WTC11 (cell line): ENCODE measurements at regions not wholly inside any gene's neighbourhood (a gene's known extent, or its start where the extent isn't known, plus 50 kb on each side); places are given as distances from the start of the nearest gene placed in this dataset.

Experiments
- ATAC-seq: fragments of 200-7000 bp; cut with Tn5 transposase; 2 replicates; pipeline ENCODE4 v1.10.0; 2021; ENCODE audit warnings: mild to moderate bottlenecking, moderate library complexity
- CTCF ChIA-PET: fragments of 300-600 bp; sonication (Branson Sonifier 250); formaldehyde crosslinking; loops from one replicate; lab custom pipeline; 2021; ENCODE audit warnings: antibody characterized with exemption; lab: Charles Lee
- POLR2A ChIA-PET: fragments of 350-600 bp; sonication (Branson Sonifier 250); formaldehyde crosslinking; loops from one replicate; lab custom pipeline; 2021; ENCODE audit warnings: antibody characterized with exemption; lab: Charles Lee
- DNase-seq: peaks from one replicate; pipeline ENCODE4 v3.0.0; 2021; ENCODE audit warnings: low spot score
- H3K27ac Mint-ChIP-seq: 2 replicates; pipeline ENCODE4 v1.8.0; 2021; ENCODE audit warnings: mixed read lengths
- H3K27me3 Mint-ChIP-seq: 2 replicates; pipeline ENCODE4 v1.8.0; 2021; ENCODE audit warnings: low read depth, mild to moderate bottlenecking, moderate library complexity, mixed read lengths
- H3K36me3 Mint-ChIP-seq: 2 replicates; pipeline ENCODE4 v1.8.0; 2021; ENCODE audit warnings: mixed read lengths
- H3K4me1 Mint-ChIP-seq: 2 replicates; pipeline ENCODE4 v1.8.0; 2022; ENCODE audit warnings: mixed read lengths
- H3K4me3 Mint-ChIP-seq: 2 replicates; pipeline ENCODE4 v1.8.0; 2021; ENCODE audit warnings: mild to moderate bottlenecking, moderate library complexity, mixed read lengths
- H3K9me3 Mint-ChIP-seq: 2 replicates; pipeline ENCODE4 v1.8.0; 2021; ENCODE audit warnings: mixed read lengths
- ESRRA ChIP-seq: sonication (generic); formaldehyde crosslinking; IDR thresholded peaks from 2 replicates; pipeline ENCODE4 v1.8.1; 2022; ENCODE audit warnings: mild to moderate bottlenecking, missing genetic modification reagents, borderline replicate concordance
- FOXK1 ChIP-seq: sonication (generic); formaldehyde crosslinking; IDR thresholded peaks from 2 replicates; pipeline ENCODE4 v1.8.0; 2022; ENCODE audit warnings: mild to moderate bottlenecking, moderate library complexity, missing genetic modification reagents
- KAT7 ChIP-seq: sonication (generic); formaldehyde crosslinking; IDR thresholded peaks from 2 replicates; pipeline ENCODE4 v1.8.1; 2023; ENCODE audit warnings: missing genetic modification reagents, mild to moderate bottlenecking, borderline replicate concordance
- PRRX2 ChIP-seq: fragments of 250-450 bp; sonication (Bioruptor Pico); IDR thresholded peaks from 2 replicates; pipeline ENCODE4 v1.8.0; 2021; ENCODE audit warnings: mild to moderate bottlenecking
- SMAD4 ChIP-seq: sonication (generic); formaldehyde crosslinking; IDR thresholded peaks from 2 replicates; pipeline ENCODE4 v1.8.0; 2022; ENCODE audit warnings: mild to moderate bottlenecking, missing genetic modification reagents
- SOX15 ChIP-seq: fragments of 250-450 bp; sonication (Bioruptor Pico); IDR thresholded peaks from 2 replicates; pipeline ENCODE4 v1.9.0; 2021; ENCODE audit warnings: mild to moderate bottlenecking
- SP1 ChIP-seq: sonication (generic); formaldehyde crosslinking; conservative IDR thresholded peaks from 2 replicates; pipeline ENCODE4 v1.8.1; 2022; ENCODE audit warnings: missing genetic modification reagents
- ZNF263 ChIP-seq: sonication (generic); formaldehyde crosslinking; IDR thresholded peaks from 2 replicates; pipeline ENCODE4 v1.8.1; 2022; ENCODE audit warnings: low read depth, mild to moderate bottlenecking, moderate library complexity, missing genetic modification reagents
- ZNF317 ChIP-seq: sonication (generic); formaldehyde crosslinking; IDR thresholded peaks from 2 replicates; pipeline ENCODE4 v1.8.1; 2023; ENCODE audit warnings: low read depth, mild to moderate bottlenecking, moderate library complexity, missing genetic modification reagents, borderline replicate concordance
- ZNF416 ChIP-seq: fragments of 250-450 bp; sonication (Bioruptor Pico); IDR thresholded peaks from 2 replicates; pipeline ENCODE4 v1.9.0; 2021; ENCODE audit warnings: mild to moderate bottlenecking, inconsistent platforms
- TF ChIP-seq, protein P1 (sequence below): sonication (generic); formaldehyde crosslinking; IDR thresholded peaks from 2 replicates; pipeline ENCODE4 v1.8.1; 2022; ENCODE audit warnings: low read depth, missing genetic modification reagents, borderline replicate concordance
- TF ChIP-seq, protein P2 (sequence below): sonication (generic); formaldehyde crosslinking; IDR thresholded peaks from 2 replicates; pipeline ENCODE4 v1.8.0; 2023; ENCODE audit warnings: missing genetic modification reagents, mild to moderate bottlenecking, borderline replicate concordance
- TF ChIP-seq, protein P3 (sequence below): sonication (generic); formaldehyde crosslinking; IDR thresholded peaks from 2 replicates; pipeline ENCODE4 v1.8.1; 2023; ENCODE audit warnings: mild to moderate bottlenecking, missing genetic modification reagents, moderate library complexity
- TF ChIP-seq, protein P4 (sequence below): sonication (generic); formaldehyde crosslinking; IDR thresholded peaks from 2 replicates; pipeline ENCODE4 v1.8.0; 2022; ENCODE audit warnings: mild to moderate bottlenecking, missing genetic modification reagents
- TF ChIP-seq, protein P5 (sequence below): sonication (generic); formaldehyde crosslinking; IDR thresholded peaks from 2 replicates; pipeline ENCODE4 v1.8.1; 2022; ENCODE audit warnings: mild to moderate bottlenecking, moderate library complexity, missing genetic modification reagents
- TF ChIP-seq, protein P6 (sequence below): fragments of 250-450 bp; sonication (Bioruptor Pico); IDR thresholded peaks from 2 replicates; pipeline ENCODE4 v1.8.0; 2021; ENCODE audit warnings: mild to moderate bottlenecking
- TF ChIP-seq, protein P7 (sequence below): sonication (generic); formaldehyde crosslinking; IDR thresholded peaks from 2 replicates; pipeline ENCODE4 v1.8.1; 2023; ENCODE audit warnings: mild to moderate bottlenecking, missing genetic modification reagents, moderate library complexity

DNA sequence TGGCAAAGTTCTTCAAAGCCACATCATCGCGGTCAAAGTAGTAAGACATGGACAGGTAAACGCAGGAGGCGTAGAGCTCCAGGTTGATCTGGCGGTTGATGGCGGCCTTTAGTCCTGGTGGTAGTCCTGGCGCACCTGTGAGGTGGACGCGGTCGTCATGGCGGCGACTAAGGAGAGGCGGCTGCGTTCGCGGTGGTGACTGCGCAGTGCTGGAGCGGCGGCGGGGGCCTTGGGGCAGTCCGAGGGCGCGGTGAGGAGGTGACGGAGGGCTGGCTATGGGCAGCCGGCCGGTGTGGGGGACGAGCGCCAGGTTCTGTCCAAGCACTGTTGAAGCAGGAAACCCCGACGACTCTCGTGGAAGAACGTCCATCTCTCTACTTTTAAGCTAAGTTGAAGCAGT is 136.8 kb downstream of the BASP1 start:
- no peak for ATAC-seq
- TF ChIP-seq, protein P1, sequence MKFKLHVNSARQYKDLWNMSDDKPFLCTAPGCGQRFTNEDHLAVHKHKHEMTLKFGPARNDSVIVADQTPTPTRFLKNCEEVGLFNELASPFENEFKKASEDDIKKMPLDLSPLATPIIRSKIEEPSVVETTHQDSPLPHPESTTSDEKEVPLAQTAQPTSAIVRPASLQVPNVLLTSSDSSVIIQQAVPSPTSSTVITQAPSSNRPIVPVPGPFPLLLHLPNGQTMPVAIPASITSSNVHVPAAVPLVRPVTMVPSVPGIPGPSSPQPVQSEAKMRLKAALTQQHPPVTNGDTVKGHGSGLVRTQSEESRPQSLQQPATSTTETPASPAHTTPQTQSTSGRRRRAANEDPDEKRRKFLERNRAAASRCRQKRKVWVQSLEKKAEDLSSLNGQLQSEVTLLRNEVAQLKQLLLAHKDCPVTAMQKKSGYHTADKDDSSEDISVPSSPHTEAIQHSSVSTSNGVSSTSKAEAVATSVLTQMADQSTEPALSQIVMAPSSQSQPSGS (CRISPR knock-in tag), result no peak
- TF ChIP-seq SP1 (CRISPR knock-in tag) (no peak), SOX15 (CRISPR knock-in tag) (no peak), ZNF416 (CRISPR knock-in tag) (no peak), PRRX2 (CRISPR knock-in tag) (no peak), SMAD4 (no peak), ZNF263 (CRISPR knock-in tag) (no peak), KAT7 (CRISPR knock-in tag) (no peak)
- TF ChIP-seq, protein P2, sequence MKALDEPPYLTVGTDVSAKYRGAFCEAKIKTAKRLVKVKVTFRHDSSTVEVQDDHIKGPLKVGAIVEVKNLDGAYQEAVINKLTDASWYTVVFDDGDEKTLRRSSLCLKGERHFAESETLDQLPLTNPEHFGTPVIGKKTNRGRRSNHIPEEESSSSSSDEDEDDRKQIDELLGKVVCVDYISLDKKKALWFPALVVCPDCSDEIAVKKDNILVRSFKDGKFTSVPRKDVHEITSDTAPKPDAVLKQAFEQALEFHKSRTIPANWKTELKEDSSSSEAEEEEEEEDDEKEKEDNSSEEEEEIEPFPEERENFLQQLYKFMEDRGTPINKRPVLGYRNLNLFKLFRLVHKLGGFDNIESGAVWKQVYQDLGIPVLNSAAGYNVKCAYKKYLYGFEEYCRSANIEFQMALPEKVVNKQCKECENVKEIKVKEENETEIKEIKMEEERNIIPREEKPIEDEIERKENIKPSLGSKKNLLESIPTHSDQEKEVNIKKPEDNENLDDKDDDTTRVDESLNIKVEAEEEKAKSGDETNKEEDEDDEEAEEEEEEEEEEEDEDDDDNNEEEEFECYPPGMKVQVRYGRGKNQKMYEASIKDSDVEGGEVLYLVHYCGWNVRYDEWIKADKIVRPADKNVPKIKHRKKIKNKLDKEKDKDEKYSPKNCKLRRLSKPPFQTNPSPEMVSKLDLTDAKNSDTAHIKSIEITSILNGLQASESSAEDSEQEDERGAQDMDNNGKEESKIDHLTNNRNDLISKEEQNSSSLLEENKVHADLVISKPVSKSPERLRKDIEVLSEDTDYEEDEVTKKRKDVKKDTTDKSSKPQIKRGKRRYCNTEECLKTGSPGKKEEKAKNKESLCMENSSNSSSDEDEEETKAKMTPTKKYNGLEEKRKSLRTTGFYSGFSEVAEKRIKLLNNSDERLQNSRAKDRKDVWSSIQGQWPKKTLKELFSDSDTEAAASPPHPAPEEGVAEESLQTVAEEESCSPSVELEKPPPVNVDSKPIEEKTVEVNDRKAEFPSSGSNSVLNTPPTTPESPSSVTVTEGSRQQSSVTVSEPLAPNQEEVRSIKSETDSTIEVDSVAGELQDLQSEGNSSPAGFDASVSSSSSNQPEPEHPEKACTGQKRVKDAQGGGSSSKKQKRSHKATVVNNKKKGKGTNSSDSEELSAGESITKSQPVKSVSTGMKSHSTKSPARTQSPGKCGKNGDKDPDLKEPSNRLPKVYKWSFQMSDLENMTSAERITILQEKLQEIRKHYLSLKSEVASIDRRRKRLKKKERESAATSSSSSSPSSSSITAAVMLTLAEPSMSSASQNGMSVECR, result no peak
- TF ChIP-seq, protein P3, sequence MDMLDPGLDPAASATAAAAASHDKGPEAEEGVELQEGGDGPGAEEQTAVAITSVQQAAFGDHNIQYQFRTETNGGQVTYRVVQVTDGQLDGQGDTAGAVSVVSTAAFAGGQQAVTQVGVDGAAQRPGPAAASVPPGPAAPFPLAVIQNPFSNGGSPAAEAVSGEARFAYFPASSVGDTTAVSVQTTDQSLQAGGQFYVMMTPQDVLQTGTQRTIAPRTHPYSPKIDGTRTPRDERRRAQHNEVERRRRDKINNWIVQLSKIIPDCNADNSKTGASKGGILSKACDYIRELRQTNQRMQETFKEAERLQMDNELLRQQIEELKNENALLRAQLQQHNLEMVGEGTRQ (CRISPR knock-in tag), result no peak
- TF ChIP-seq, protein P4, sequence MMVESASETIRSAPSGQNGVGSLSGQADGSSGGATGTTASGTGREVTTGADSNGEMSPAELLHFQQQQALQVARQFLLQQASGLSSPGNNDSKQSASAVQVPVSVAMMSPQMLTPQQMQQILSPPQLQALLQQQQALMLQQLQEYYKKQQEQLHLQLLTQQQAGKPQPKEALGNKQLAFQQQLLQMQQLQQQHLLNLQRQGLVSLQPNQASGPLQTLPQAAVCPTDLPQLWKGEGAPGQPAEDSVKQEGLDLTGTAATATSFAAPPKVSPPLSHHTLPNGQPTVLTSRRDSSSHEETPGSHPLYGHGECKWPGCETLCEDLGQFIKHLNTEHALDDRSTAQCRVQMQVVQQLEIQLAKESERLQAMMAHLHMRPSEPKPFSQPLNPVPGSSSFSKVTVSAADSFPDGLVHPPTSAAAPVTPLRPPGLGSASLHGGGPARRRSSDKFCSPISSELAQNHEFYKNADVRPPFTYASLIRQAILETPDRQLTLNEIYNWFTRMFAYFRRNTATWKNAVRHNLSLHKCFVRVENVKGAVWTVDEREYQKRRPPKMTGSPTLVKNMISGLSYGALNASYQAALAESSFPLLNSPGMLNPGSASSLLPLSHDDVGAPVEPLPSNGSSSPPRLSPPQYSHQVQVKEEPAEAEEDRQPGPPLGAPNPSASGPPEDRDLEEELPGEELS, result no peak
- TF ChIP-seq, protein P5, sequence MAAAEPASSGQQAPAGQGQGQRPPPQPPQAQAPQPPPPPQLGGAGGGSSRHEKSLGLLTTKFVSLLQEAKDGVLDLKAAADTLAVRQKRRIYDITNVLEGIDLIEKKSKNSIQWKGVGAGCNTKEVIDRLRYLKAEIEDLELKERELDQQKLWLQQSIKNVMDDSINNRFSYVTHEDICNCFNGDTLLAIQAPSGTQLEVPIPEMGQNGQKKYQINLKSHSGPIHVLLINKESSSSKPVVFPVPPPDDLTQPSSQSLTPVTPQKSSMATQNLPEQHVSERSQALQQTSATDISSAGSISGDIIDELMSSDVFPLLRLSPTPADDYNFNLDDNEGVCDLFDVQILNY (CRISPR knock-in tag), result no peak
- TF ChIP-seq, protein P6, sequence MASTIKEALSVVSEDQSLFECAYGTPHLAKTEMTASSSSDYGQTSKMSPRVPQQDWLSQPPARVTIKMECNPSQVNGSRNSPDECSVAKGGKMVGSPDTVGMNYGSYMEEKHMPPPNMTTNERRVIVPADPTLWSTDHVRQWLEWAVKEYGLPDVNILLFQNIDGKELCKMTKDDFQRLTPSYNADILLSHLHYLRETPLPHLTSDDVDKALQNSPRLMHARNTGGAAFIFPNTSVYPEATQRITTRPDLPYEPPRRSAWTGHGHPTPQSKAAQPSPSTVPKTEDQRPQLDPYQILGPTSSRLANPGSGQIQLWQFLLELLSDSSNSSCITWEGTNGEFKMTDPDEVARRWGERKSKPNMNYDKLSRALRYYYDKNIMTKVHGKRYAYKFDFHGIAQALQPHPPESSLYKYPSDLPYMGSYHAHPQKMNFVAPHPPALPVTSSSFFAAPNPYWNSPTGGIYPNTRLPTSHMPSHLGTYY (CRISPR knock-in tag), result no peak
- TF ChIP-seq, all 79 proteins: peak for 0
- no peaks in the 10 kb centered on the region for H3K27me3 Mint-ChIP-seq
- no peak for DNase-seq
- no peak overlapping the region for H3K27ac Mint-ChIP-seq
- peaks cover 8% of the 10 kb centered on the region for H3K36me3 Mint-ChIP-seq
- CTCF ChIA-PET, result no interaction called here
- peaks cover 20% of the 10 kb centered on the region for H3K9me3 Mint-ChIP-seq
- H3K4me1 Mint-ChIP-seq, result peaks cover 18% of the 10 kb centered on the region
- POLR2A ChIA-PET, result no interaction called here
- no peak overlapping the region for H3K4me3 Mint-ChIP-seq

DNA sequence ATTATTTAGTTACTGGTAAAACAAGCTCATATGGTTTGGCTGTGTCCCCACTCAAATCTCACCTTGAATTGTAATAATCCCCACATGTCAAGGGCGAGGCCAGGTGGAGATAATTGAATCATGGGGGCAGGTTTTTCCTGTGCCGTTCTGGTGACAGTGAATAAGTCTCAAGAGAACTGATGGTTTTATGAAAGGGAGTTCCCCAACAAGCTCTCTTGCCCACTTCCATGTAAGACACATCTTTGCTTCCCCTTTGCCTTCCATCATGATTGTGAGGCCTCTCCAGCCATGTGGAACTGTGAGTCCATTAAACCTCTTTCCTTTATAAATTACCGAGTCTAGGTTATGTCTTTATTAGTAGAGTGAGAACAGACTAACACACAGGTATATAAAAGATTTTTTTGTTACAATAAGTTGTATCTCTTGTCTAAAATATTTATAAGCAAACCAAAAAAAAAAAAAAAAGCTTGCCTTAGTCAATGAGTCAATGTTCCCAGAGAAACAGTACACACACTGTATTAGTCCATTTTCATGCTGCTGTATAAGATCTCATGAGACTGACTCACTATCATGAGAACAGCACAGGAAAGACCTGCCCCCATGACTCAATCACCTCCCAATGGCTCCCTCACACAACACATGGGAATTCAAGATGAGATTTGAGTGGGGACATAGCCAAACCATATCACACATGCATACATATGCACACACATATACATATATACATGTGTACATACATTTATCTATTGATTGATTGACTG is 138.3 kb downstream of the BASP1 start:
- Mint-ChIP-seq H3K27ac (no peak overlapping the region), H3K4me1 (peaks cover 17% of the 10 kb centered on the region), H3K9me3 (peaks cover 20% of the 10 kb centered on the region), H3K4me3 (no peak overlapping the region), H3K27me3 (no peaks in the 10 kb centered on the region)
- ChIA-PET CTCF (no interaction called here), POLR2A (interaction anchor here (0.7 kb wide), 1 partner anchor 41 kb away, joined by 4 read pairs; no protein-coding TSS in a partner anchor)
- DNase-seq, result no peak
- TF ChIP-seq, protein P2, result no peak
- no peak for TF ChIP-seq FOXK1 (CRISPR knock-in tag)
- TF ChIP-seq ZNF317, result no peak
- TF ChIP-seq, protein P7, sequence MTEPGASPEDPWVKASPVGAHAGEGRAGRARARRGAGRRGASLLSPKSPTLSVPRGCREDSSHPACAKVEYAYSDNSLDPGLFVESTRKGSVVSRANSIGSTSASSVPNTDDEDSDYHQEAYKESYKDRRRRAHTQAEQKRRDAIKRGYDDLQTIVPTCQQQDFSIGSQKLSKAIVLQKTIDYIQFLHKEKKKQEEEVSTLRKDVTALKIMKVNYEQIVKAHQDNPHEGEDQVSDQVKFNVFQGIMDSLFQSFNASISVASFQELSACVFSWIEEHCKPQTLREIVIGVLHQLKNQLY (CRISPR knock-in tag), result no peak
- TF ChIP-seq SMAD4, result no peak
- no peak for TF ChIP-seq ESRRA
- TF ChIP-seq, all 79 proteins: peak for 0
- peaks cover 8% of the 10 kb centered on the region for H3K36me3 Mint-ChIP-seq
- ATAC-seq, result no peak
